Activated CD8-positive, alpha-beta T cell treated with anti-CD3 and anti-CD28 coated beads for 36 hours (primary cell): ENCODE measurements at regions not wholly inside any gene's neighbourhood (a gene's known extent, or its start where the extent isn't known, plus 50 kb on each side); places are given as distances from the start of the nearest gene placed in this dataset.

ENCODE experiments used
- ATAC-seq: fragments of 200-7000 bp; cut with Tn5 transposase; one replicate; pipeline ENCODE4 v1.10.0; 2021; ENCODE audit warnings: mild to moderate bottlenecking, moderate library complexity
- CTCF ChIA-PET: fragments of 350-600 bp; sonication (Branson Sonifier 250); formaldehyde crosslinking; loops from one replicate; lab custom pipeline; 2021; ENCODE audit warnings: antibody characterized with exemption; lab: Charles Lee
- POLR2A ChIA-PET: fragments of 350-600 bp; sonication (Branson Sonifier 250); formaldehyde crosslinking; loops from one replicate; lab custom pipeline; 2021; ENCODE audit warnings: antibody characterized with exemption; lab: Charles Lee
- DNase-seq: peaks from one replicate; pipeline ENCODE4 v3.0.0-alpha.2; 2020
- H3K27ac Mint-ChIP-seq: one replicate; pipeline ENCODE4 v1.8.0; 2021; ENCODE audit warnings: mild to moderate bottlenecking, mixed read lengths
- H3K27me3 Mint-ChIP-seq: one replicate; pipeline ENCODE4 v1.8.0; 2021; ENCODE audit warnings: mixed read lengths
- H3K36me3 Mint-ChIP-seq: one replicate; pipeline ENCODE4 v1.8.0; 2021; ENCODE audit warnings: low read depth, mixed read lengths
- H3K4me1 Mint-ChIP-seq: one replicate; pipeline ENCODE4 v1.8.0; 2021; ENCODE audit warnings: low read depth, mixed read lengths
- H3K4me3 Mint-ChIP-seq: one replicate; pipeline ENCODE4 v1.8.0; 2021; ENCODE audit warnings: mild to moderate bottlenecking, moderate library complexity, mixed read lengths
- H3K9me3 Mint-ChIP-seq: one replicate; pipeline ENCODE4 v1.8.0; 2021; ENCODE audit warnings: mixed read lengths
- CTCF ChIP-seq: fragments of 200-600 bp; IDR thresholded peaks from one replicate; pipeline ENCODE4 v1.8.0; 2022; ENCODE audit warnings: antibody characterized with exemption, mild to moderate bottlenecking
- intact Hi-C: fragments of 100-400 bp; cut with micrococcal nuclease; formaldehyde crosslinking; loops from one replicate; pipeline ENCODE4 v1.10.0; 2022

- POLR2A ChIA-PET = no interaction called here
- ATAC-seq (no peak), DNase-seq (no peak)
- CTCF ChIA-PET = no interaction called here
- no peaks in the 10 kb centered on the region for H3K9me3 Mint-ChIP-seq
- no peak overlapping the region for H3K27ac Mint-ChIP-seq
- no peaks in the 10 kb centered on the region for H3K27me3 Mint-ChIP-seq
- no peak overlapping the region for H3K4me3 Mint-ChIP-seq
- no peaks in the 10 kb centered on the region for H3K4me1 Mint-ChIP-seq
- no peaks in the 10 kb centered on the region for H3K36me3 Mint-ChIP-seq
- no peak for TF ChIP-seq CTCF
- intact Hi-C loops = no loop called here
Measured at GRCh38 chr5:84831701-84832100, 447.0 kb upstream of the EDIL3 start.

GRCh38 chr5:84830265-84830664 lies 445.6 kb upstream of the EDIL3 start:
- ATAC-seq = no peak
- no peaks in the 10 kb centered on the region for H3K9me3 Mint-ChIP-seq
- H3K27me3 Mint-ChIP-seq = no peaks in the 10 kb centered on the region
- H3K36me3 Mint-ChIP-seq = no peaks in the 10 kb centered on the region
- intact Hi-C loops = no loop called here
- no peak for DNase-seq
- ChIA-PET POLR2A (no interaction called here), CTCF (no interaction called here)
- no peak for TF ChIP-seq CTCF
- H3K4me1 Mint-ChIP-seq = no peaks in the 10 kb centered on the region
- no peak overlapping the region for H3K4me3 Mint-ChIP-seq
- no peak overlapping the region for H3K27ac Mint-ChIP-seq

- Mint-ChIP-seq H3K27me3 (no peaks in the 10 kb centered on the region), H3K4me3 (no peak overlapping the region), H3K9me3 (peaks cover 2% of the 10 kb centered on the region), H3K4me1 (no peaks in the 10 kb centered on the region), H3K27ac (no peak overlapping the region), H3K36me3 (no peaks in the 10 kb centered on the region)
- no peak for TF ChIP-seq CTCF
- intact Hi-C loops = no loop called here
- DNase-seq (no peak), ATAC-seq (no peak)
- POLR2A ChIA-PET = no interaction called here
- CTCF ChIA-PET = no interaction called here
Measured at GRCh38 chr5:84825606-84826005, 440.9 kb upstream of the EDIL3 start.

- POLR2A ChIA-PET = no interaction called here
- DNase-seq = no peak
- CTCF ChIA-PET = no interaction called here
- intact Hi-C loops = no loop called here
- no peaks in the 10 kb centered on the region for H3K27me3 Mint-ChIP-seq
- no peaks in the 10 kb centered on the region for H3K36me3 Mint-ChIP-seq
- H3K9me3 Mint-ChIP-seq = peaks cover 2% of the 10 kb centered on the region
- H3K27ac Mint-ChIP-seq = no peak overlapping the region
- no peak for TF ChIP-seq CTCF
- ATAC-seq = no peak
- H3K4me3 Mint-ChIP-seq = no peak overlapping the region
- no peaks in the 10 kb centered on the region for H3K4me1 Mint-ChIP-seq
Measured at GRCh38 chr5:84821924-84822323, 437.2 kb upstream of the EDIL3 start.

GRCh38 chr5:84817953-84818352 lies 433.3 kb upstream of the EDIL3 start:
- CTCF ChIA-PET = no interaction called here
- ATAC-seq (no peak), DNase-seq (no peak)
- intact Hi-C loops = no loop called here
- POLR2A ChIA-PET = no interaction called here
- Mint-ChIP-seq H3K36me3 (no peaks in the 10 kb centered on the region), H3K27ac (no peak overlapping the region), H3K4me3 (no peak overlapping the region), H3K27me3 (no peaks in the 10 kb centered on the region), H3K4me1 (no peaks in the 10 kb centered on the region), H3K9me3 (peaks cover 2% of the 10 kb centered on the region)
- TF ChIP-seq CTCF = no peak
